ENCODE measurements at regions not wholly inside any gene's neighbourhood (a gene's known extent, or its start where the extent isn't known, plus 50 kb on each side); places are given as distances from the start of the nearest gene placed in this dataset.

DNA sequence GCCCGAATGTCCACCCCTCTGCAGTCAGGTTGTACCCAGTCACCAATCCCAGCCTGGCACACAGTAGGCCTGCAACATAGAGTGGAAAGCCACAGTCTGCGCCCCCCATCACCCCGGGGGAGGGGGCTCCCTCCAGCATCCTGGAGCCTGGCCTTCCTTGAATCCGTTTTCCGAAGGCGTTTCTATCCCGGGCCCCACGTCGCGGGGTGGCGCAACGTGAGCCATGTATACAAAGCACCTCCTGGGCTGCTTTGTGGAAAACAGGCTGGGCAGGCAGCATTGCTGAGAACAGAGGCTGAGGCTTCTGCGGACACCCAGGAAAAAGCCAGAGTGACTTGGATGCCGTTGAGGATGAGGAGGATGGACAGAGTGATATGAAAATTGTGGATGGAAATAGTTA is 103.3 kb upstream of the USP29 start:
- no peak for TF ChIP-seq EZH2 (IDR thresholded peaks at IDR 0.05; ENCODE audit: insufficient read depth, poor library complexity, severe bottlenecking)
- TF ChIP-seq EZH2phosphoT487 (IDR thresholded peaks at IDR 0.05; ENCODE audit: insufficient read depth, low read depth) = no peak

Data from GM23248 (cell line).